ENCODE measurements at regions not wholly inside any gene's neighbourhood (a gene's known extent, or its start where the extent isn't known, plus 50 kb on each side); places are given as distances from the start of the nearest gene placed in this dataset.

- no peaks in the 10 kb centered on the region for H3K9me3 ChIP-seq
- no peak overlapping the region for H3K4me3 ChIP-seq
- no peak for DNase-seq
- H3K4me1 ChIP-seq = peaks cover 34 to 83% (median 60%) of the 10 kb centered on the region in 4 donors
- TF ChIP-seq CTCF (IDR thresholded peaks at IDR 0.05) = no peak
- TF ChIP-seq POLR2A (IDR thresholded peaks at IDR 0.05) = no peak
- no peak for TF ChIP-seq POLR2AphosphoS5 (IDR thresholded peaks at IDR 0.05)
- no peak for TF ChIP-seq EP300 (IDR thresholded peaks at IDR 0.05; ENCODE audit: low read depth)
- H3K36me3 ChIP-seq = no peaks in the 10 kb centered on the region
- H3K27ac ChIP-seq = peak overlapping the region in 3 of 4 donors; percentile 87 to 89 (median 88)
- no peaks in the 10 kb centered on the region for H3K27me3 ChIP-seq
- in situ Hi-C loops (cut with MboI; ENCODE audit: low pct_ligation_motif_present in 1 of 4, low pct_unique_long_range_greater_than_20kb in 1 of 4, low sequenced_read_pairs in 3 of 4) = no loop called here
- intact Hi-C loops (cut with DNase I; ENCODE audit: low total_unique reads) = no loop called here
- WGBS, 2 donors (ENCODE audit: low coverage in 1 of 2) = 80 to 95% methylated on average over 1 to 3 of the region's 3 CpGs
Observed at GRCh38 chr20:36099106-36099505, 55.4 kb upstream of the EPB41L1 start.

GRCh38 chr20:36101192-36101591, 53.3 kb upstream of the EPB41L1 start:
- H3K27me3 ChIP-seq = no peaks in the 10 kb centered on the region
- no peaks in the 10 kb centered on the region for H3K9me3 ChIP-seq
- DNase-seq = peak; percentile 68
- in situ Hi-C loops (cut with MboI; ENCODE audit: low pct_ligation_motif_present in 1 of 4, low pct_unique_long_range_greater_than_20kb in 1 of 4, low sequenced_read_pairs in 3 of 4) (no loop called here), intact Hi-C loops (cut with DNase I; ENCODE audit: low total_unique reads) (no loop called here)
- TF ChIP-seq POLR2A (IDR thresholded peaks at IDR 0.05) (no peak), EP300 (IDR thresholded peaks at IDR 0.05; ENCODE audit: low read depth) (no peak), CTCF (IDR thresholded peaks at IDR 0.05) (no peak), POLR2AphosphoS5 (IDR thresholded peaks at IDR 0.05) (peak in 1 of 3 donors; percentile 59)
- H3K4me1 ChIP-seq = peaks cover 34 to 81% (median 50%) of the 10 kb centered on the region in 4 donors
- peak overlapping the region; percentile 78 to 83 (median 82) for H3K27ac ChIP-seq
- 27 to 60% methylated on average over 1 to 3 of the region's 3 CpGs for WGBS, 2 donors (ENCODE audit: low coverage in 1 of 2)
- no peaks in the 10 kb centered on the region for H3K36me3 ChIP-seq
- no peak overlapping the region for H3K4me3 ChIP-seq

GRCh38 chr20:36102306-36102705, 52.2 kb upstream of the EPB41L1 start:
- intact Hi-C loops (cut with DNase I; ENCODE audit: low total_unique reads) (no loop called here), in situ Hi-C loops (cut with MboI; ENCODE audit: low pct_ligation_motif_present in 1 of 4, low pct_unique_long_range_greater_than_20kb in 1 of 4, low sequenced_read_pairs in 3 of 4) (no loop called here)
- no peak for DNase-seq
- no peaks in the 10 kb centered on the region for H3K27me3 ChIP-seq
- no peaks in the 10 kb centered on the region for H3K9me3 ChIP-seq
- H3K4me3 ChIP-seq = no peak overlapping the region
- H3K4me1 ChIP-seq = peaks cover 28 to 72% (median 44%) of the 10 kb centered on the region in 4 donors
- peak overlapping the region; percentile 78 to 83 (median 82) for H3K27ac ChIP-seq
- no peak for TF ChIP-seq CTCF (IDR thresholded peaks at IDR 0.05)
- TF ChIP-seq POLR2A (IDR thresholded peaks at IDR 0.05) = no peak
- TF ChIP-seq EP300 (IDR thresholded peaks at IDR 0.05; ENCODE audit: low read depth) = no peak
- TF ChIP-seq POLR2AphosphoS5 (IDR thresholded peaks at IDR 0.05) = no peak
- 58% methylated on average over 3 of the region's 3 CpGs; no CpG with 5 or more reads in 1 of the 2 donors for WGBS, 2 donors (ENCODE audit: low coverage in 1 of 2)
- no peaks in the 10 kb centered on the region for H3K36me3 ChIP-seq

- Histone ChIP-seq H3K27ac (peak overlapping the region; percentile 78 to 83 (median 82)), H3K9me3 (no peaks in the 10 kb centered on the region), H3K36me3 (no peaks in the 10 kb centered on the region), H3K4me1 (peaks cover 21 to 69% (median 38%) of the 10 kb centered on the region in 4 donors), H3K27me3 (no peaks in the 10 kb centered on the region), H3K4me3 (no peak overlapping the region)
- intact Hi-C loops (cut with DNase I; ENCODE audit: low total_unique reads) (no loop called here), in situ Hi-C loops (cut with MboI; ENCODE audit: low pct_ligation_motif_present in 1 of 4, low pct_unique_long_range_greater_than_20kb in 1 of 4, low sequenced_read_pairs in 3 of 4) (no loop called here)
- peak; percentile 78 for DNase-seq
- WGBS, 2 donors (ENCODE audit: low coverage in 1 of 2) = 42 to 53% methylated on average over 2 to 4 of the region's 4 CpGs
- TF ChIP-seq POLR2A (IDR thresholded peaks at IDR 0.05) (peak; percentile 24), POLR2AphosphoS5 (IDR thresholded peaks at IDR 0.05) (peak in 1 of 3 donors; percentile 48), EP300 (IDR thresholded peaks at IDR 0.05; ENCODE audit: low read depth) (no peak)
Observed at GRCh38 chr20:36102809-36103596, 51.5 kb upstream of the EPB41L1 start.
